Heart left ventricle (tissue), 13 donors: ENCODE measurements at regions not wholly inside any gene's neighbourhood (a gene's known extent, or its start where the extent isn't known, plus 50 kb on each side); places are given as distances from the start of the nearest gene placed in this dataset.

ENCODE experiments used
- POLR2A ChIP-seq, 2 donors: fragments of 450-650 bp; IDR thresholded peaks; one replicate each; pipeline ENCODE4 v1.6.1; 2017; ENCODE audit warnings: antibody characterized with exemption in 2 of 2, mild to moderate bottlenecking in 2 of 2, moderate library complexity in 2 of 2
- TF ChIP-seq, protein P1 (sequence below), 12 donors: fragments of 200-600 bp; sonication (generic) in 4 of 12; IDR thresholded peaks; one replicate each; pipeline versions ENCODE4 v1.5.0 to v1.8.0; 2018 to 2022; ENCODE audit warnings: antibody characterized with exemption in 12 of 12, mild to moderate bottlenecking in 5 of 12
- donor health status: ischemic (EF 13 %, LVEDD 7.1; RV severe dilation, severe dysfunction).
- donor health status: DM: no; HTN: yes; CAD: no.
- donor health status: DM: no; HTN: no; CAD: no.
- donor health status: ischemic (EF 25% LVEDD 6.9; RV normal size, moderate dysfunction).
- donor health status: ischemic (EF 25% LVEDD 5.7; RV mildly dilated, moderate dysfunction).
- donor health status: ischemic (EF 35%, LVEDD 5.7; RV mildly dilated, moderate dysfunction).
- donor health status: nonischemic (EF 11% LVEDD 7.7; RV severe dilation, severe dysfunction).
- donor health status: DM: yes; HTN: yes; CAD: no.
- donor health status: PGD.
- donor health status: ischemic (EF 29% LVEDD 5.4; RV normal size, mild dysfunction).
- donor health status: nonischemic (EF 23%, LVEDD 6.1; RV moderate dilation, normal function).

- TF ChIP-seq, protein P1, sequence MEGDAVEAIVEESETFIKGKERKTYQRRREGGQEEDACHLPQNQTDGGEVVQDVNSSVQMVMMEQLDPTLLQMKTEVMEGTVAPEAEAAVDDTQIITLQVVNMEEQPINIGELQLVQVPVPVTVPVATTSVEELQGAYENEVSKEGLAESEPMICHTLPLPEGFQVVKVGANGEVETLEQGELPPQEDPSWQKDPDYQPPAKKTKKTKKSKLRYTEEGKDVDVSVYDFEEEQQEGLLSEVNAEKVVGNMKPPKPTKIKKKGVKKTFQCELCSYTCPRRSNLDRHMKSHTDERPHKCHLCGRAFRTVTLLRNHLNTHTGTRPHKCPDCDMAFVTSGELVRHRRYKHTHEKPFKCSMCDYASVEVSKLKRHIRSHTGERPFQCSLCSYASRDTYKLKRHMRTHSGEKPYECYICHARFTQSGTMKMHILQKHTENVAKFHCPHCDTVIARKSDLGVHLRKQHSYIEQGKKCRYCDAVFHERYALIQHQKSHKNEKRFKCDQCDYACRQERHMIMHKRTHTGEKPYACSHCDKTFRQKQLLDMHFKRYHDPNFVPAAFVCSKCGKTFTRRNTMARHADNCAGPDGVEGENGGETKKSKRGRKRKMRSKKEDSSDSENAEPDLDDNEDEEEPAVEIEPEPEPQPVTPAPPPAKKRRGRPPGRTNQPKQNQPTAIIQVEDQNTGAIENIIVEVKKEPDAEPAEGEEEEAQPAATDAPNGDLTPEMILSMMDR (IDR thresholded peaks at IDR 0.05), result no peak
- TF ChIP-seq POLR2A (IDR thresholded peaks at IDR 0.05), result no peak
These were observed 310.6 kb downstream of the ACTR3B start for GRCh38 chr7:153070141-153070540.
